ENCODE measurements at regions not wholly inside any gene's neighbourhood (a gene's known extent, or its start where the extent isn't known, plus 50 kb on each side); places are given as distances from the start of the nearest gene placed in this dataset.

- ATAC-seq, result no peak
- POLR2A ChIA-PET, result no interaction called here
- intact Hi-C loops (cut with micrococcal nuclease; ENCODE audit: unreplicated experiment), result no loop called here
- in situ Hi-C loops (cut with HindIII; ENCODE audit: extremely low pct_ligation_motif_present, low pct_unique_long_range_greater_than_20kb), result no loop called here
- CTCF ChIA-PET (ENCODE audit: low intra/inter-chr PET ratio, low total read pairs), result no interaction called here
- no peaks in the 10 kb centered on the region for H3K36me3 ChIP-seq (replicated peaks in 1 of 2; ENCODE audit: control insufficient read depth in 1 of 2, insufficient read depth in 2 of 2, low read length in 2 of 2)
- no peak overlapping the region for H3K27ac ChIP-seq (ENCODE audit: extremely low read length, insufficient read depth, low read length)
- H3K4me2 ChIP-seq (ENCODE audit: low read depth, low read length), result no peak overlapping the region
- no peak for TF ChIP-seq FIP1L1 (IDR thresholded peaks at IDR 0.05; ENCODE audit: borderline replicate concordance, insufficient read depth, low read depth, low read length)
- TF ChIP-seq, protein P1, sequence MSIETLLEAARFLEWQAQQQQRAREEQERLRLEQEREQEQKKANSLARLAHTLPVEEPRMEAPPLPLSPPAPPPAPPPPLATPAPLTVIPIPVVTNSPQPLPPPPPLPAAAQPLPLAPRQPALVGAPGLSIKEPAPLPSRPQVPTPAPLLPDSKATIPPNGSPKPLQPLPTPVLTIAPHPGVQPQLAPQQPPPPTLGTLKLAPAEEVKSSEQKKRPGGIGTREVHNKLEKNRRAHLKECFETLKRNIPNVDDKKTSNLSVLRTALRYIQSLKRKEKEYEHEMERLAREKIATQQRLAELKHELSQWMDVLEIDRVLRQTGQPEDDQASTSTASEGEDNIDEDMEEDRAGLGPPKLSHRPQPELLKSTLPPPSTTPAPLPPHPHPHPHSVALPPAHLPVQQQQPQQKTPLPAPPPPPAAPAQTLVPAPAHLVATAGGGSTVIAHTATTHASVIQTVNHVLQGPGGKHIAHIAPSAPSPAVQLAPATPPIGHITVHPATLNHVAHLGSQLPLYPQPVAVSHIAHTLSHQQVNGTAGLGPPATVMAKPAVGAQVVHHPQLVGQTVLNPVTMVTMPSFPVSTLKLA (IDR thresholded peaks at IDR 0.05), result peak; percentile 91
- H4K20me1 ChIP-seq (ENCODE audit: insufficient read depth, low read length), result no peaks in the 10 kb centered on the region
- no peak overlapping the region for H3K9ac ChIP-seq (ENCODE audit: insufficient read depth, low read depth, low read length)
- no peaks in the 10 kb centered on the region for H3K9me3 ChIP-seq (ENCODE audit: low read length)
- H3K27me3 ChIP-seq (ENCODE audit: control insufficient read depth in 1 of 2, insufficient read depth in 2 of 2, low read length in 2 of 2), result peaks cover 0 to 27% of the 10 kb centered on the region in 2 experiments; a peak in 2 of 5 replicates
- no peak overlapping the region for H2AFZ ChIP-seq (ENCODE audit: low read length)
- H3K4me3 ChIP-seq (replicated peaks in 1 of 3; ENCODE audit: insufficient read depth in 1 of 3, low read depth in 2 of 3, low read length in 3 of 3), result no peak overlapping the region
- no peak for DNase-seq (ENCODE audit: low spot score)
- no peaks in the 10 kb centered on the region for H3K4me1 ChIP-seq (ENCODE audit: insufficient read depth, low read length)
- no peaks in the 10 kb centered on the region for H3K79me2 ChIP-seq (ENCODE audit: insufficient read depth, low read length)
- BruUV-seq (replicated peaks), result no TSS peak
- 39% methylated on average over 14 of the region's 15 CpGs for WGBS (ENCODE audit: low lambda C conversion rate)
- FAIRE-seq, result no peak
Measured at GRCh38 chr18:78213361-78213994, 766.1 kb upstream of the SALL3 start.

GRCh38 chr18:78221496-78221895, 758.1 kb upstream of the SALL3 start:
- no peak overlapping the region for H3K4me3 ChIP-seq (replicated peaks in 1 of 3; ENCODE audit: insufficient read depth in 1 of 3, low read depth in 2 of 3, low read length in 3 of 3)

More at GRCh38 chr18:78221496-78221895, 758.1 kb upstream of the SALL3 start:
- no TSS peak for BruUV-seq (replicated peaks)
- TF ChIP-seq, protein P2, sequence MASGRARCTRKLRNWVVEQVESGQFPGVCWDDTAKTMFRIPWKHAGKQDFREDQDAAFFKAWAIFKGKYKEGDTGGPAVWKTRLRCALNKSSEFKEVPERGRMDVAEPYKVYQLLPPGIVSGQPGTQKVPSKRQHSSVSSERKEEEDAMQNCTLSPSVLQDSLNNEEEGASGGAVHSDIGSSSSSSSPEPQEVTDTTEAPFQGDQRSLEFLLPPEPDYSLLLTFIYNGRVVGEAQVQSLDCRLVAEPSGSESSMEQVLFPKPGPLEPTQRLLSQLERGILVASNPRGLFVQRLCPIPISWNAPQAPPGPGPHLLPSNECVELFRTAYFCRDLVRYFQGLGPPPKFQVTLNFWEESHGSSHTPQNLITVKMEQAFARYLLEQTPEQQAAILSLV (CRISPR knock-in tag; IDR thresholded peaks at IDR 0.05; ENCODE audit: borderline replicate concordance), result no peak
- TF ChIP-seq ZNF7 (CRISPR knock-in tag; IDR thresholded peaks at IDR 0.05), result no peak
- TF ChIP-seq, protein P3, sequence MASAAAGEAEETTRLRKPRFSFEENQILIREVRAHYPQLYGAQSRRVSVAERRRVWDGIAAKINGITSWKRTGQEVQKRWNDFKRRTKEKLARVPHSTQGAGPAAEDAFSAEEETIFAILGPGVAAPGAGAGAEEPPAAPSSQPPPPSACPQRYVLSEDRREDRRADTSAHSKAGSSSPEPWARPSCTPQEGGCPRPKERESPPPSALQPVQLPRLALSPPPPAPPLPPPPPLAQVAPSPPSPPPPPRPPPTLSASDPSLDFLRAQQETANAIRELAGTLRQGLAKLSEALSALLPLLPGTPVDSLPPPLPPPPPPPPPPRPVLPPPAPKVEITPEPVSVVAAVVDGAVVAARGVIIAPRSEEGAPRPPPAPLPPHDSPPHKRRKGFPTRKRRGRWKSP (CRISPR knock-in tag; IDR thresholded peaks at IDR 0.05), result no peak
- DNase-seq (ENCODE audit: low spot score) (no peak), ATAC-seq (no peak), FAIRE-seq (no peak)
- Histone ChIP-seq H3K4me2 (ENCODE audit: low read depth, low read length) (no peak overlapping the region), H3K9ac (ENCODE audit: insufficient read depth, low read depth, low read length) (no peak overlapping the region), H3K9me3 (ENCODE audit: low read length) (no peaks in the 10 kb centered on the region), H3K79me2 (ENCODE audit: insufficient read depth, low read length) (no peaks in the 10 kb centered on the region), H3K36me3 (replicated peaks in 1 of 2; ENCODE audit: control insufficient read depth in 1 of 2, insufficient read depth in 2 of 2, low read length in 2 of 2) (no peaks in the 10 kb centered on the region), H2AFZ (ENCODE audit: low read length) (no peak overlapping the region), H3K4me1 (ENCODE audit: insufficient read depth, low read length) (no peaks in the 10 kb centered on the region), H3K27me3 (ENCODE audit: control insufficient read depth in 1 of 2, insufficient read depth in 2 of 2, low read length in 2 of 2) (peaks cover 1 to 28% of the 10 kb centered on the region in 2 experiments; a peak in 3 of 5 replicates), H4K20me1 (ENCODE audit: insufficient read depth, low read length) (no peaks in the 10 kb centered on the region), H3K27ac (ENCODE audit: extremely low read length, insufficient read depth, low read length) (no peak overlapping the region)
- CTCF ChIA-PET (ENCODE audit: low intra/inter-chr PET ratio, low total read pairs), result no interaction called here
- WGBS (ENCODE audit: low lambda C conversion rate), result 15% methylated on average over 10 of the region's 10 CpGs
- intact Hi-C loops (cut with micrococcal nuclease; ENCODE audit: unreplicated experiment), result no loop called here
- in situ Hi-C loops (cut with HindIII; ENCODE audit: extremely low pct_ligation_motif_present, low pct_unique_long_range_greater_than_20kb), result no loop called here
- POLR2A ChIA-PET, result no interaction called here

Measured in HepG2 (cell line).